ENCODE measurements at regions not wholly inside any gene's neighbourhood (a gene's known extent, or its start where the extent isn't known, plus 50 kb on each side); places are given as distances from the start of the nearest gene placed in this dataset.

- Histone ChIP-seq H3K9me3 (ENCODE audit: low read length) (no peaks in the 10 kb centered on the region), H3K4me1 (ENCODE audit: insufficient read depth, low read length) (no peaks in the 10 kb centered on the region), H3K27me3 (ENCODE audit: insufficient read depth, low read length, poor library complexity, severe bottlenecking) (no peaks in the 10 kb centered on the region), H3K27ac (ENCODE audit: low read depth, low read length) (no peak overlapping the region), H3K36me3 (ENCODE audit: insufficient read depth, low read length) (no peaks in the 10 kb centered on the region), H3K4me3 (ENCODE audit: low read length) (no peak overlapping the region)
- CTCF ChIA-PET = interaction anchor here (0.8 to 1.4 kb wide), 2 partner anchors 182 to 183 kb away, joined by 3 read pairs; no protein-coding TSS in a partner anchor
- peaks cover 7 to 17% (median 8%) of the 10 kb centered on the region in 3 donors for H3K4me1 Mint-ChIP-seq
- no peaks in the 10 kb centered on the region for H3K36me3 Mint-ChIP-seq
- no peaks in the 10 kb centered on the region for H3K27me3 Mint-ChIP-seq
- H3K9me3 Mint-ChIP-seq = no peaks in the 10 kb centered on the region
- POLR2A ChIA-PET = no interaction called here
- no peak overlapping the region for H3K4me3 Mint-ChIP-seq
- H3K27ac Mint-ChIP-seq = peak overlapping the region in 1 of 8 donors; percentile 34
- DNase-seq = no peak
Observed at GRCh38 chr3:56981445-56982230, 78.8 kb upstream of the SPATA12 start.

- CTCF ChIA-PET = interaction anchor here (0.9 to 3.0 kb wide), 3 partner anchors 8 to 182 kb away, joined by 3 to 14 read pairs (median 5); no protein-coding TSS in a partner anchor
- Histone ChIP-seq H3K27me3 (ENCODE audit: insufficient read depth, low read length, poor library complexity, severe bottlenecking) (no peaks in the 10 kb centered on the region), H3K4me3 (ENCODE audit: low read length) (no peak overlapping the region), H3K27ac (ENCODE audit: low read depth, low read length) (no peak overlapping the region), H3K4me1 (ENCODE audit: insufficient read depth, low read length) (no peaks in the 10 kb centered on the region), H3K9me3 (ENCODE audit: low read length) (no peaks in the 10 kb centered on the region), H3K36me3 (ENCODE audit: insufficient read depth, low read length) (no peaks in the 10 kb centered on the region)
- H3K36me3 Mint-ChIP-seq = no peaks in the 10 kb centered on the region
- H3K4me1 Mint-ChIP-seq = peaks cover 4 to 12% (median 5%) of the 10 kb centered on the region in 3 donors
- no peak overlapping the region for H3K4me3 Mint-ChIP-seq
- no peak for DNase-seq
- H3K27ac Mint-ChIP-seq = peak overlapping the region in 1 of 8 donors; percentile 47
- no peaks in the 10 kb centered on the region for H3K27me3 Mint-ChIP-seq
- no peaks in the 10 kb centered on the region for H3K9me3 Mint-ChIP-seq
- POLR2A ChIA-PET = no interaction called here
Observed at GRCh38 chr3:56980798-56981390, 79.6 kb upstream of the SPATA12 start.

GRCh38 chr3:56980243-56980642 is 80.2 kb upstream of the SPATA12 start:
- H3K4me3 Mint-ChIP-seq = no peak overlapping the region
- no peaks in the 10 kb centered on the region for H3K27me3 Mint-ChIP-seq
- Histone ChIP-seq H3K27ac (ENCODE audit: low read depth, low read length) (no peak overlapping the region), H3K36me3 (ENCODE audit: insufficient read depth, low read length) (no peaks in the 10 kb centered on the region), H3K4me3 (ENCODE audit: low read length) (no peak overlapping the region), H3K4me1 (ENCODE audit: insufficient read depth, low read length) (no peaks in the 10 kb centered on the region), H3K27me3 (ENCODE audit: insufficient read depth, low read length, poor library complexity, severe bottlenecking) (no peaks in the 10 kb centered on the region), H3K9me3 (ENCODE audit: low read length) (no peaks in the 10 kb centered on the region)
- no peak for DNase-seq
- H3K27ac Mint-ChIP-seq = peak overlapping the region in 1 of 8 donors; percentile 29
- ChIA-PET CTCF (interaction anchor here (0.9 to 3.0 kb wide), 3 partner anchors 9 to 182 kb away, joined by 3 to 14 read pairs (median 5); no protein-coding TSS in a partner anchor), POLR2A (no interaction called here)
- H3K4me1 Mint-ChIP-seq = peaks cover 0 to 7% (median 4%) of the 10 kb centered on the region in 3 donors
- no peaks in the 10 kb centered on the region for H3K36me3 Mint-ChIP-seq
- H3K9me3 Mint-ChIP-seq = no peaks in the 10 kb centered on the region

- no peaks in the 10 kb centered on the region for H3K27me3 ChIP-seq (ENCODE audit: insufficient read depth, low read length, poor library complexity, severe bottlenecking)
- ChIA-PET POLR2A (no interaction called here), CTCF (interaction anchor here (0.8 to 3.0 kb wide), 2 partner anchors 9 to 180 kb away, joined by 3 to 14 read pairs; no protein-coding TSS in a partner anchor)
- H3K36me3 ChIP-seq (ENCODE audit: insufficient read depth, low read length) = no peaks in the 10 kb centered on the region
- H3K4me3 Mint-ChIP-seq = no peak overlapping the region
- no peaks in the 10 kb centered on the region for H3K36me3 Mint-ChIP-seq
- H3K9me3 Mint-ChIP-seq = no peaks in the 10 kb centered on the region
- no peaks in the 10 kb centered on the region for H3K4me1 ChIP-seq (ENCODE audit: insufficient read depth, low read length)
- H3K4me3 ChIP-seq (ENCODE audit: low read length) = no peak overlapping the region
- H3K27me3 Mint-ChIP-seq = no peaks in the 10 kb centered on the region
- no peaks in the 10 kb centered on the region for H3K9me3 ChIP-seq (ENCODE audit: low read length)
- no peak for DNase-seq
- no peak overlapping the region for H3K27ac ChIP-seq (ENCODE audit: low read depth, low read length)
- peak overlapping the region in 1 of 8 donors; percentile 54 for H3K27ac Mint-ChIP-seq
- peaks cover 0 to 7% (median 4%) of the 10 kb centered on the region in 3 donors for H3K4me1 Mint-ChIP-seq
Observed at GRCh38 chr3:56979791-56980190, 80.7 kb upstream of the SPATA12 start.

- Mint-ChIP-seq H3K4me1 (peaks cover 0 to 7% (median 4%) of the 10 kb centered on the region in 3 donors), H3K27ac (no peak overlapping the region), H3K27me3 (no peaks in the 10 kb centered on the region), H3K4me3 (no peak overlapping the region), H3K36me3 (no peaks in the 10 kb centered on the region), H3K9me3 (no peaks in the 10 kb centered on the region)
- Histone ChIP-seq H3K27me3 (ENCODE audit: insufficient read depth, low read length, poor library complexity, severe bottlenecking) (no peaks in the 10 kb centered on the region), H3K9me3 (ENCODE audit: low read length) (no peaks in the 10 kb centered on the region), H3K27ac (ENCODE audit: low read depth, low read length) (no peak overlapping the region), H3K4me3 (ENCODE audit: low read length) (no peak overlapping the region), H3K36me3 (ENCODE audit: insufficient read depth, low read length) (no peaks in the 10 kb centered on the region), H3K4me1 (ENCODE audit: insufficient read depth, low read length) (no peaks in the 10 kb centered on the region)
- DNase-seq = no peak
- ChIA-PET POLR2A (no interaction called here), CTCF (interaction anchor here (2.4 kb wide), 1 partner anchor 12 kb away, joined by 7 read pairs; no protein-coding TSS in a partner anchor)
Observed at GRCh38 chr3:56977561-56977889, 82.9 kb upstream of the SPATA12 start.

- Histone ChIP-seq H3K4me1 (ENCODE audit: insufficient read depth, low read length) (no peaks in the 10 kb centered on the region), H3K27me3 (ENCODE audit: insufficient read depth, low read length, poor library complexity, severe bottlenecking) (no peaks in the 10 kb centered on the region), H3K4me3 (ENCODE audit: low read length) (no peak overlapping the region), H3K27ac (ENCODE audit: low read depth, low read length) (no peak overlapping the region), H3K36me3 (ENCODE audit: insufficient read depth, low read length) (no peaks in the 10 kb centered on the region), H3K9me3 (ENCODE audit: low read length) (no peaks in the 10 kb centered on the region)
- ChIA-PET CTCF (interaction anchor here (2.4 kb wide), 1 partner anchor 12 kb away, joined by 7 read pairs; no protein-coding TSS in a partner anchor), POLR2A (no interaction called here)
- no peak overlapping the region for H3K4me3 Mint-ChIP-seq
- no peak overlapping the region for H3K27ac Mint-ChIP-seq
- no peaks in the 10 kb centered on the region for H3K36me3 Mint-ChIP-seq
- no peaks in the 10 kb centered on the region for H3K27me3 Mint-ChIP-seq
- peaks cover 0 to 7% (median 4%) of the 10 kb centered on the region in 3 donors for H3K4me1 Mint-ChIP-seq
- no peak for DNase-seq
- no peaks in the 10 kb centered on the region for H3K9me3 Mint-ChIP-seq
Observed at GRCh38 chr3:56976651-56977560, 83.6 kb upstream of the SPATA12 start.

- Histone ChIP-seq H3K36me3 (ENCODE audit: insufficient read depth, low read length) (no peaks in the 10 kb centered on the region), H3K9me3 (ENCODE audit: low read length) (no peaks in the 10 kb centered on the region), H3K4me3 (ENCODE audit: low read length) (no peak overlapping the region), H3K27me3 (ENCODE audit: insufficient read depth, low read length, poor library complexity, severe bottlenecking) (no peaks in the 10 kb centered on the region), H3K4me1 (ENCODE audit: insufficient read depth, low read length) (no peaks in the 10 kb centered on the region), H3K27ac (ENCODE audit: low read depth, low read length) (no peak overlapping the region)
- H3K27me3 Mint-ChIP-seq = no peaks in the 10 kb centered on the region
- no peak overlapping the region for H3K4me3 Mint-ChIP-seq
- DNase-seq = no peak
- H3K36me3 Mint-ChIP-seq = no peaks in the 10 kb centered on the region
- POLR2A ChIA-PET = no interaction called here
- H3K27ac Mint-ChIP-seq = peak overlapping the region in 1 of 8 donors; percentile 57
- H3K9me3 Mint-ChIP-seq = no peaks in the 10 kb centered on the region
- H3K4me1 Mint-ChIP-seq = peaks cover 0 to under 1% (median 0%) of the 10 kb centered on the region in 3 donors
- CTCF ChIA-PET = interaction anchor here (2.4 kb wide), 1 partner anchor 13 kb away, joined by 7 read pairs; no protein-coding TSS in a partner anchor
Observed at GRCh38 chr3:56975567-56975966, 84.9 kb upstream of the SPATA12 start.
